CD4-positive, CD25-positive, alpha-beta regulatory T cell (primary cell): ENCODE measurements at regions not wholly inside any gene's neighbourhood (a gene's known extent, or its start where the extent isn't known, plus 50 kb on each side); places are given as distances from the start of the nearest gene placed in this dataset.

Experiments used
- ATAC-seq, 2 donors: fragments of 150-1000 bp; cut with Tn5 transposase; one replicate each; pipeline ENCODE4 v1.10.0; 2021; ENCODE audit warnings: low read depth in 2 of 2, moderate number of reproducible peaks in 2 of 2, moderate library complexity in 1 of 2
- DNase-seq, 3 donors: peaks; one replicate each; pipeline versions ENCODE4 v3.0.0 to v3.0.0-alpha.2; 2012 to 2022; ENCODE audit warnings: mixed read lengths in 1 of 3
- H3K27ac ChIP-seq: one replicate; pipeline ENCODE4 v1.7.0; 2013; ENCODE audit warnings: mild to moderate bottlenecking, low read length; ENCODE audit not compliant: insufficient read depth, poor library complexity, severe bottlenecking
- H3K27me3 ChIP-seq: one replicate; pipeline ENCODE4 v1.7.0; 2013; ENCODE audit warnings: low read length; ENCODE audit not compliant: control insufficient read depth, insufficient read depth
- H3K36me3 ChIP-seq: one replicate; pipeline ENCODE4 v1.7.0; 2013; ENCODE audit warnings: mild to moderate bottlenecking, low read length, moderate library complexity; ENCODE audit not compliant: control insufficient read depth, insufficient read depth
- H3K4me1 ChIP-seq: 2 replicates; pipeline ENCODE4 v1.7.0; 2013; ENCODE audit warnings: mild to moderate bottlenecking, low read length; ENCODE audit not compliant: insufficient read depth, control insufficient read depth, poor library complexity, severe bottlenecking
- H3K4me3 ChIP-seq: one replicate; pipeline ENCODE4 v1.7.0; 2013; ENCODE audit warnings: low read depth, mild to moderate bottlenecking, low read length, moderate library complexity
- H3K9me3 ChIP-seq, 2 experiments: 1 replicate in 1 of 2; 2 replicates in 1 of 2; pipeline ENCODE4 v1.7.0; 2013; ENCODE audit warnings: low read length in 2 of 2, mild to moderate bottlenecking in 1 of 2, moderate library complexity in 1 of 2; ENCODE audit not compliant: control insufficient read depth in 2 of 2
- H3K27ac Mint-ChIP-seq, 3 donors: one replicate each; pipeline ENCODE4 v1.8.0; 2020 to 2022; ENCODE audit warnings: mild to moderate bottlenecking in 3 of 3, mixed read lengths in 3 of 3, moderate library complexity in 2 of 3
- H3K27me3 Mint-ChIP-seq: one replicate; pipeline ENCODE4 v1.8.0; 2022; ENCODE audit warnings: mild to moderate bottlenecking, mixed read lengths
- H3K36me3 Mint-ChIP-seq: one replicate; pipeline ENCODE4 v1.8.0; 2020; ENCODE audit warnings: mixed read lengths
- H3K4me1 Mint-ChIP-seq, 4 donors: one replicate each; pipeline ENCODE4 v1.8.0; 2020 to 2022; ENCODE audit warnings: mixed read lengths in 4 of 4, mild to moderate bottlenecking in 1 of 4
- H3K4me3 Mint-ChIP-seq, 4 donors: one replicate each; pipeline ENCODE4 v1.8.0; 2020 to 2022; ENCODE audit warnings: mild to moderate bottlenecking in 4 of 4, mixed read lengths in 4 of 4, moderate library complexity in 3 of 4
- H3K9me3 Mint-ChIP-seq, 7 donors: one replicate each; pipeline ENCODE4 v1.8.0; 2020 to 2022; ENCODE audit warnings: mixed read lengths in 7 of 7, mild to moderate bottlenecking in 3 of 7, moderate library complexity in 2 of 7

GRCh38 chr4:37101686-37102085 is 142.9 kb upstream of the NWD2 start:
- Histone ChIP-seq H3K36me3 (no peaks in the 10 kb centered on the region), H3K9me3 (no peaks in the 10 kb centered on the region), H3K27ac (no peak overlapping the region), H3K4me3 (no peak overlapping the region), H3K27me3 (no peaks in the 10 kb centered on the region), H3K4me1 (no peaks in the 10 kb centered on the region)
- Mint-ChIP-seq H3K4me1 (no peaks in the 10 kb centered on the region), H3K27me3 (no peaks in the 10 kb centered on the region), H3K36me3 (no peaks in the 10 kb centered on the region), H3K9me3 (peaks cover 0 to 5% (median 0%) of the 10 kb centered on the region in 7 donors), H3K4me3 (no peak overlapping the region), H3K27ac (no peak overlapping the region)
- no peak for ATAC-seq
- DNase-seq = no peak

DNA sequence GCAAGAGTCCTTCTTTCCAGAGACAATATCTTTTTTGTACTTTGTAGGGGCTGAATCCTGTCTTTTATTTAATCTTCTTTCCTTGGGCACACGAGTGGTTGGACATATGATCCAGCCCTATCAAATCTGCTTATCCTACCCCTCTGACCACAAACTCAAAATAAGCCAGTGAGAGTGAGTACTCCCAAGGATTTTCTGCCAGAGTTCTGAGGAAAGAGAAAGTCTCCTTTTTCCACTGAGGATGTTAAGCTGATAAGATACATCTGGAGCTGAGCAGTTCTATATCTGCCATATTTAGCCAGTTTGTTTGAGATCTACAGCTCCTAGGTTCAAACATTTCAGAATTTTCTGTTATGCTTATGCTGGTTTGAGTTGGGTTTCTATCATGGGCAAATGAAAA is 134.8 kb upstream of the NWD2 start:
- no peaks in the 10 kb centered on the region for H3K27me3 Mint-ChIP-seq
- Histone ChIP-seq H3K36me3 (no peaks in the 10 kb centered on the region), H3K27me3 (no peaks in the 10 kb centered on the region), H3K4me3 (no peak overlapping the region), H3K27ac (no peak overlapping the region), H3K9me3 (no peaks in the 10 kb centered on the region), H3K4me1 (no peaks in the 10 kb centered on the region)
- no peaks in the 10 kb centered on the region for H3K36me3 Mint-ChIP-seq
- H3K4me3 Mint-ChIP-seq = no peak overlapping the region
- no peak overlapping the region for H3K27ac Mint-ChIP-seq
- ATAC-seq = no peak
- DNase-seq = no peak
- H3K9me3 Mint-ChIP-seq = peaks cover 0 to 4% (median 0%) of the 10 kb centered on the region in 7 donors
- no peaks in the 10 kb centered on the region for H3K4me1 Mint-ChIP-seq

GRCh38 chr4:37124800-37125199 is 119.7 kb upstream of the NWD2 start:
- no peak overlapping the region for H3K27ac ChIP-seq
- H3K9me3 ChIP-seq = no peaks in the 10 kb centered on the region
- H3K36me3 ChIP-seq = no peaks in the 10 kb centered on the region
- Mint-ChIP-seq H3K4me3 (no peak overlapping the region), H3K27ac (no peak overlapping the region), H3K36me3 (no peaks in the 10 kb centered on the region), H3K9me3 (peaks cover 0 to 2% (median 0%) of the 10 kb centered on the region in 7 donors), H3K4me1 (no peaks in the 10 kb centered on the region), H3K27me3 (no peaks in the 10 kb centered on the region)
- DNase-seq (no peak), ATAC-seq (no peak)
- no peaks in the 10 kb centered on the region for H3K4me1 ChIP-seq
- H3K27me3 ChIP-seq = no peaks in the 10 kb centered on the region
- H3K4me3 ChIP-seq = no peak overlapping the region

DNA sequence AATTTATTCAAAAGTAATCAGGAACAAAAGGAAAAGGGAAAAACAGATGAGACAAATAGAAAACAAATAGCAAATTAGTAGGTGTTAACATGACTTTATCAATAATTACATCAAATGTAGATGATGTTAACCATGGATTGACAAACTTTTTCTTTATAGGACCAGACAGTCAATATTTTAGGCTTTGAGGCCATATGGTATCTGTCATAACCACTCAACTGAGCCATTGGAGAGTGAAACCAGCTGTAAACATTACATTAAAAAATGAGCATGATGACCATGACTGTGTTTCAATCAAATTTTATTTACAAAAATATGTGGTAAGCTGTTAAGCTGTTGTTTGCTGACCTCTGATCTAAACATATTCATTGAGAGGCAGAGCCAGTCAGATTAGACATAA is 118.5 kb upstream of the NWD2 start:
- DNase-seq (no peak), ATAC-seq (no peak)
- H3K36me3 ChIP-seq = no peaks in the 10 kb centered on the region
- peaks cover 0 to 1% (median 0%) of the 10 kb centered on the region in 7 donors for H3K9me3 Mint-ChIP-seq
- no peaks in the 10 kb centered on the region for H3K4me1 ChIP-seq
- no peak overlapping the region for H3K4me3 ChIP-seq
- H3K4me3 Mint-ChIP-seq = no peak overlapping the region
- H3K27me3 ChIP-seq = no peaks in the 10 kb centered on the region
- no peaks in the 10 kb centered on the region for H3K36me3 Mint-ChIP-seq
- H3K9me3 ChIP-seq = no peaks in the 10 kb centered on the region
- no peaks in the 10 kb centered on the region for H3K4me1 Mint-ChIP-seq
- no peak overlapping the region for H3K27ac Mint-ChIP-seq
- no peaks in the 10 kb centered on the region for H3K27me3 Mint-ChIP-seq
- H3K27ac ChIP-seq = no peak overlapping the region

GRCh38 chr4:37130465-37130864 is 114.1 kb upstream of the NWD2 start:
- no peaks in the 10 kb centered on the region for H3K27me3 Mint-ChIP-seq
- peaks cover 0 to 1% (median 0%) of the 10 kb centered on the region in 7 donors for H3K9me3 Mint-ChIP-seq
- Histone ChIP-seq H3K4me3 (no peak overlapping the region), H3K36me3 (no peaks in the 10 kb centered on the region), H3K9me3 (no peaks in the 10 kb centered on the region), H3K4me1 (no peaks in the 10 kb centered on the region), H3K27ac (no peak overlapping the region), H3K27me3 (no peaks in the 10 kb centered on the region)
- no peak overlapping the region for H3K27ac Mint-ChIP-seq
- no peak overlapping the region for H3K4me3 Mint-ChIP-seq
- DNase-seq (no peak), ATAC-seq (no peak)
- H3K36me3 Mint-ChIP-seq = no peaks in the 10 kb centered on the region
- no peaks in the 10 kb centered on the region for H3K4me1 Mint-ChIP-seq

DNA sequence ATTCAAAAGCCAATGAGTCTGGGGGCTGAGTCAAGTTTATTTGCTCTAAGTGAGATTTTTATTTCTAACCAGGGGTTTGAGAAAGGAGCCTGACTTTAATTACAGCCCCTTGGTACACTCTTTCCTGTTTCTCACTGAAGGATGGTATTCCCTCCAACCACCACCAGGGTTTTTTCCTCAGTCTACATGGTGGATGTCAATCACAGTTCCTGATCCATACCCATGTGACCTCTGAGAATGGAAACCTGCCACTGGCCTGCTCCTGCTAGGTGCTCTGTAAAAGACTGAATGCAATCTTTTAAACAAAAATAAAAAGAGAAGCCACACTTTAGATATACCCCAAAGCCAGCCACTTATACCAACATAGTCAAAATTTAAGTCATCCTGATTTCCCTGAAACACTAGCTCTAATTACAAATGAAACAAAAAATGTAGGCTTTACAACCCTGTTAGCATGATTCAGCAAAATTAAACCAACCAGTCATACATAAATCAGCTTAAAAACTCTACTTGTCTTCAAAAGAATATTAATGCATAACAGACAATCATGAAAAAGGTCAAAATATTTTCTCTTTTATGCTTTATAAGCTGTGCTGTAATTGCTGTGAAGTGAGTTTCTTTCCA is 112.1 kb upstream of the NWD2 start:
- DNase-seq = no peak
- no peaks in the 10 kb centered on the region for H3K9me3 ChIP-seq
- no peaks in the 10 kb centered on the region for H3K27me3 Mint-ChIP-seq
- no peak overlapping the region for H3K4me3 ChIP-seq
- H3K4me3 Mint-ChIP-seq = no peak overlapping the region
- no peaks in the 10 kb centered on the region for H3K27me3 ChIP-seq
- no peak for ATAC-seq
- H3K27ac Mint-ChIP-seq = no peak overlapping the region
- no peak overlapping the region for H3K27ac ChIP-seq
- H3K36me3 Mint-ChIP-seq = no peaks in the 10 kb centered on the region
- no peaks in the 10 kb centered on the region for H3K4me1 ChIP-seq
- H3K9me3 Mint-ChIP-seq = peaks cover 0 to 3% (median 0%) of the 10 kb centered on the region in 7 donors
- H3K36me3 ChIP-seq = no peaks in the 10 kb centered on the region
- no peaks in the 10 kb centered on the region for H3K4me1 Mint-ChIP-seq

- no peaks in the 10 kb centered on the region for H3K9me3 ChIP-seq
- H3K36me3 ChIP-seq = no peaks in the 10 kb centered on the region
- Mint-ChIP-seq H3K36me3 (no peaks in the 10 kb centered on the region), H3K27me3 (no peaks in the 10 kb centered on the region), H3K4me1 (no peaks in the 10 kb centered on the region), H3K27ac (no peak overlapping the region), H3K9me3 (peaks cover 0 to 3% (median 0%) of the 10 kb centered on the region in 7 donors), H3K4me3 (no peak overlapping the region)
- no peak for ATAC-seq
- no peaks in the 10 kb centered on the region for H3K27me3 ChIP-seq
- H3K4me3 ChIP-seq = no peak overlapping the region
- DNase-seq = no peak
- H3K27ac ChIP-seq = no peak overlapping the region
- no peaks in the 10 kb centered on the region for H3K4me1 ChIP-seq
Measured at GRCh38 chr4:37132975-37133360, 111.6 kb upstream of the NWD2 start.

DNA sequence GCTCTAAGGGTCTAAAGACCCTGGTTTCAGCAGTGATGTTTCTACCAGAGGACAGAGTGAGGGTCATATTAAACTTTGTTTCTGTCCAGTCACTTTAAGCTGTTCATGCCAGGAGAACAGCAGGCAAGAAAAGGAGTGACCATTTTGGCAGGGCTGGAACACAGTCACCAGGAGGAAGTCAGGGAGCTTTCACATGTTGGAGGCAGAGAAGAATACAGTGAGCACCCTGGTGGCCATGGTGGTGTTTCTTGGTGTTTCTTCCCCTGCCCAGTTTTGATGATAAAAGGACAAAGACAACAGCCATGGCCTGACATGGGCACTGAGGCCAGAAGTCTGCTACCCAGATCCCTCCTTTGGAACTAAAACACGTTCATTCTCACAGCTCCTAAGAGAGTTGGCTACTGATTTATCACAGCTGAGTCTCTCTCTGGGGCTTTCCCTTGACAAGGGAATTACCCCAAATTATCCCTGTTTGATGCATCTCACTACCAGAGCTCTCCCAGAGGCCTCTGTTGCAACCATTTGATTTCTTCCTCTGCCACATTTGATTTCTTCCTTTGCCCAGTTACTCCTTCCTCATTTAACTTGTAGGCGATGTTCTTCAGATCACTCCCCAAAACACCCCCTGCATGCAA is 106.4 kb upstream of the NWD2 start:
- Histone ChIP-seq H3K9me3 (no peaks in the 10 kb centered on the region), H3K27me3 (no peaks in the 10 kb centered on the region), H3K36me3 (no peaks in the 10 kb centered on the region), H3K27ac (no peak overlapping the region), H3K4me3 (no peak overlapping the region), H3K4me1 (no peaks in the 10 kb centered on the region)
- Mint-ChIP-seq H3K9me3 (peaks cover 0 to 4% (median 2%) of the 10 kb centered on the region in 7 donors), H3K4me3 (peak overlapping the region in 1 of 4 donors; percentile 47), H3K27me3 (no peaks in the 10 kb centered on the region), H3K4me1 (no peaks in the 10 kb centered on the region), H3K36me3 (no peaks in the 10 kb centered on the region), H3K27ac (no peak overlapping the region)
- DNase-seq (no peak), ATAC-seq (no peak)
